Fibroblast of lung (primary cell): ENCODE measurements at regions not wholly inside any gene's neighbourhood (a gene's known extent, or its start where the extent isn't known, plus 50 kb on each side); places are given as distances from the start of the nearest gene placed in this dataset.

Source experiments
- EZH2 ChIP-seq: IDR thresholded peaks from 2 replicates; pipeline ENCODE4 v1.5.1; 2012; ENCODE audit warnings: low read length, control low read depth, mild to moderate bottlenecking; ENCODE audit errors: missing control alignments
- TF ChIP-seq, protein P1 (sequence below), 2 donors: IDR thresholded peaks in 1 of 2; conservative IDR thresholded peaks in 1 of 2; 1 replicate in 1 of 2; 2 replicates in 1 of 2; pipeline ENCODE4 v1.5.1; 2011 to 2012; ENCODE audit warnings: low read length in 2 of 2, control low read depth in 1 of 2, inconsistent platforms in 1 of 2, low read depth in 1 of 2, mild to moderate bottlenecking in 1 of 2

DNA sequence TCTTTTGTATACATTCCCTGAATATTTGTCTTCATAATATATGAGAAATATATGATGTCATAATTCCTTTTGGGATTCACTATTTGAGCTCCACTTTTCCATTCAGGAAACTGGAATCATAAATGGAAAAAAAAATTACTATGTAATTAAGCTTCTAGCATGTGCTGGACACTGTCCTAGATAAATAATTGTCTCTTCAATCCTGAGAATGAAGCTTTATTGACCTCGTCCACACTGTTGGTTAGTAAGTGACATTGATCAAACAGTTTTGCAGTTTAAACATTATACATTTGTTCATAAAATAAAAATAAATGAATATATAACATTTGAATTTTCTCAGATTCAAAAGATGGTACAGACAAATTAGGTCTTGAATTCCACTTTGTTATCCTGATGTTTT lies 1691.2 kb downstream of the LRRC4C start:
- TF ChIP-seq, protein P1, sequence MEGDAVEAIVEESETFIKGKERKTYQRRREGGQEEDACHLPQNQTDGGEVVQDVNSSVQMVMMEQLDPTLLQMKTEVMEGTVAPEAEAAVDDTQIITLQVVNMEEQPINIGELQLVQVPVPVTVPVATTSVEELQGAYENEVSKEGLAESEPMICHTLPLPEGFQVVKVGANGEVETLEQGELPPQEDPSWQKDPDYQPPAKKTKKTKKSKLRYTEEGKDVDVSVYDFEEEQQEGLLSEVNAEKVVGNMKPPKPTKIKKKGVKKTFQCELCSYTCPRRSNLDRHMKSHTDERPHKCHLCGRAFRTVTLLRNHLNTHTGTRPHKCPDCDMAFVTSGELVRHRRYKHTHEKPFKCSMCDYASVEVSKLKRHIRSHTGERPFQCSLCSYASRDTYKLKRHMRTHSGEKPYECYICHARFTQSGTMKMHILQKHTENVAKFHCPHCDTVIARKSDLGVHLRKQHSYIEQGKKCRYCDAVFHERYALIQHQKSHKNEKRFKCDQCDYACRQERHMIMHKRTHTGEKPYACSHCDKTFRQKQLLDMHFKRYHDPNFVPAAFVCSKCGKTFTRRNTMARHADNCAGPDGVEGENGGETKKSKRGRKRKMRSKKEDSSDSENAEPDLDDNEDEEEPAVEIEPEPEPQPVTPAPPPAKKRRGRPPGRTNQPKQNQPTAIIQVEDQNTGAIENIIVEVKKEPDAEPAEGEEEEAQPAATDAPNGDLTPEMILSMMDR (conservative IDR thresholded peaks at IDR 0.05 in 1 of 2, IDR thresholded peaks at IDR 0.05 in 1 of 2; ENCODE audit: low read depth in 1 of 2, low read length in 2 of 2), result no peak
- TF ChIP-seq EZH2, result no peak
